Retina (tissue), 1 donor: ENCODE measurements at regions not wholly inside any gene's neighbourhood (a gene's known extent, or its start where the extent isn't known, plus 50 kb on each side); places are given as distances from the start of the nearest gene placed in this dataset.

Experiments
- DNase-seq: peaks from one replicate; pipeline ENCODE4 v3.0.0-alpha.2; 2016

DNA sequence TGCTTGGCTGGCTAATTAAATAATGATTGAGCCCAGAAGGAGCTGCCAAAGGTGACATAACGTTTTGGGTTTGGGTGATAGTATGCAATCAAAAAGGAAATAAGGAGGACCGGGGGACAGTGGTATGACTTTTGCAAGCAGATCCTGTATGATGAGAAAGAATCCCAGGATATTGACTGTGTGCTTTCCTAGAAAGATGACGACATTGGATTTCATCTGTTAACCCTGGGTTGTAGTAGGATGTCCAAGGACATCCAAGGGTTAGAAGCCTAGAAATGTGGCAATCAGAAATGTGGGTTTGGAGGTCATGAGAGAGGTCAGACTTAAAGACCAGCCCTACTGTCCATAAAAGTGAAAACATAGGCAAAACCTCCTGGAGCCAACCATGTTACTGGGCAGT, 50.3 kb upstream of the HMHB1 start:
- DNase-seq: no peak

DNA sequence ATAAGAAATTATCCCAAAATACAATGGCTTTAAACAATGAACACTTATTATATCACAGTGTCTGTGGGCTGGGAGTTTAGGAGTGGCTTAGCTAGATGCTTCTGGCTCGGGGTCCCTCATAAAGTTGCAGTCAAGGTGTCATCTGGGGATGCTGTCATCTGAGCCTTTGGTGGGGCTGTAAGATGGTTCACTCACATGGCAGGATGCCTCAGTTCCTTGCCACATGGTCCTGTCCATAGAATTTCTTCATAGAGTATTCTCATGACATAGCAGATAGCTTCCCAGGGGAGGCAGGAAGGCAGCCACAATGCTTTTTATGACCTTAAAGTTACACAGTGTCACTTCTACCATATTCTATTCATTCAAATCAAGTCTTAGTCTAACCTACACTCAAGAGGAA, 51.2 kb upstream of the HMHB1 start:
- DNase-seq: no peak

DNA sequence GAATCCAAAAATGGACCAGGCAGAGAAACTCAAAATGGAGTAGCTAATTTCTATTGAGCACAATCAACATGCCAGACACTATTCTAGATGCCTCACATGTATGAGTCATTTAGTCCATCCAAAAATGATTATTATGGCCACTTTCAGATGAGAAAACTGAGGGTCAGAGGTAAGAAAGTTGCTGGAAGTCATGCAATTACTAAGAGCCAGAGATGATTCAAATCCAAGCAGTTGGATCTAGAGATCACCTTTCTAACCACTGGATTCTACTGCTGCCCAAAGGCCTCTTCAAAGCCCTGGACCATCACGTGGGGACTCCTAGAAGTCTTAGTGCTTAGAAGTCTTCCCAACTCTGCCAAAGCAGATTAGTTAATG, 51.8 kb upstream of the HMHB1 start:
- no peak for DNase-seq

DNA sequence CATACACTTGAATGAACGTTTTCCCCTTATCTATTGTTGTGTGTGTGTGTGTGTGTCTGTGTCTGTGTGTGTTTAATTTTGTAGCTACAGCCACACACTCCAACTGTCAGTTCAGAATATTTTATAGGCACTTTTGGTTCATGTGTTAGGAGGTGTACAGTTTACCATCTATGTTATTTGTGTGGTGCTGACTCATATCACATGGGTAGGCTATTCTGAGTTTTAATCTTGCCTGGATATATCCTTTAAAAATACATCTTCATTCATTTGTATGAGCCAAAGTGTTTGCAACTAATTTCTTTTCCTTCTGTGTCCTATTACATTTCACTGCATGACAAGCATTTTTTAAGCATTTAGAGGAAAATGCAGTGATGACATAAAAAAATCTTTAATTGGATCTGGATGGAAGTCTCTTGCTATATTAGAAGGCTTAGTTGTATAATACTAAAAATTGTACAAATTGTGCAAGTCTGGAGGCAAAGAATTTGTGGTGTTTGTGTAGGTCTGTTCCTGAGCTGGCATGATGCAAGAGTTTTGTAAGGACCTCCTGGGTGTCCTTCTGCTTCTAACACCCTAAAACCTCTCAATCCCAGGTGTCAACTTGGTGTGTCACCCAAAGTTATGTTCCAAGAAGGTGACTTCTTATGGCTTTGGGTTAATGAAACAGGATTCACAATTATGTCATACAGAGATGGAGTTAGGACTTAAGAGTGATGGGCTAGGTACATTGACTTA, 52.4 kb upstream of the HMHB1 start:
- DNase-seq: no peak

DNA sequence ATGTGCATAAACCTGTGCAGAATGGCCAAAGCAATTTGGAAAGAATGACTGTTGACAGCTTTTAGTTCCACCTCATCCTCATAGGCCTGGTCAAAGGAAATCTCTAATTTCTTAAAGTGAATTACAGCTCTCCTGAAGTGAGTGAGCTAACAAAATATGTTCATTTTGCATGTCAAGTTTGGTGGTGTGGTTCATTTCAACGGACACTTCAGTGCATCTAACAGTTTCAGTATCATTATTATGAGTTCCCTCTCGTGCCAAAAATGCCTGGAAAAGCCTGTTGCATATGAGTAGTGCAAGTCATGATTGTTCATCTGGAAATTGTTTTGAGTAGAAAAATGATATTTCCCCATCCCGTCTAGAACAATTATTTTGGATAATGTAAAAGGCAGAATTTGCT, 53.2 kb upstream of the HMHB1 start:
- DNase-seq: no peak

DNA sequence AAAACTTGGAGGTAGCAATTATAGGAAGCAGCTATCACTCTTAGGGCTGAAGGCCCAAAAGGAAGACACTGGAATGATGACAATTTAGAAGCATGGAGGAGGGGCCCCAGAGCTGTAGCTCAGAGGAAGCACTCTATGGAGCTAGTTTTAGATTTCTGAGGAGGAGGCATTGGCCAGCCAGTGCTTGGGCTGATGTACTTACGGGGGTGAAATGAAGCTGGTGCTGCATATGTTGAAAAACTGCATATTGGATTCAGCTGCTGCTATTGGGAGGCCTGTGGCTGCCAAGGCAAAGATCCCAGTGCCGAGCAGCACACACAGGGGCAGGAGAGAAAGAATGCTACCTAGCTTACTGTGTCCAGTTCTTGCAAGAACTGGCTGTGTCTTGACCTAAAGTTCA, 53.9 kb upstream of the HMHB1 start:
- no peak for DNase-seq

DNA sequence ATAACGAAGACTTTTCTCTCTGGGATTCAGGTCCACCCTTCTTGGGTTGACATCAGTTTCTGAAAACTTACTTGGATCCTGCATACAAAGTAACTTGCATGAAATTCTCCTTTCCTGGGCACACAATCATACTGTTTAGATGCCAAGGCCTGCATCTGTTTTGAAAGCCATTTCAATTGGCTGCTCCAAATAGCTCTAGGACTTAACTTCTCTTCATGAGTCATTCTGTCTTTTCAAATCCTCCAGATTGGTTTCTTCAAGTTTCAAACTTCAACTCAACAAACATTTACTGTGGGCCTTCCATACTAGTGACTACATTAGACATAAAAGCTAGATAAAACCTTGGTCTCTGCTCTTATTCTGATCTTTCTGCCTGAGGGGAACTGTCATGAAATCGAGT, 54.8 kb upstream of the HMHB1 start:
- DNase-seq: no peak

DNA sequence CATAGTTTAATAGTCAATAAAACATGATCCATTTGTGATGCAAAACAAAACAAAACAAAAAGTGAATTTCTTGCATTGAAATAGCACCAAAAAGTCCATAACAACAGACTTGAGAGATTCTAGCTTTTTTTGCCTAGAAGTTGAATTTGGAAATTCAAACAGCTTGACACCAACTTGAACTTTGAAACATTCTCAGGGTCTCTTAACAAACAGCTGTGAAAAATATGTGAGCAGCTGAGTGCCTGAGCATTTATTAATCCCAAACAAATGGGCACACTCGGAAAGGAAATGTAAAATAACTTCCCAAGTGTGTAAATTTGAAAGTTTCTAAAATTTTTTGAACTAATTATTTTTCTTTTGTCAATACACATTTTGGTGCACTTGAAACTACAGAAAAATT, 56.0 kb upstream of the HMHB1 start:
- no peak for DNase-seq

DNA sequence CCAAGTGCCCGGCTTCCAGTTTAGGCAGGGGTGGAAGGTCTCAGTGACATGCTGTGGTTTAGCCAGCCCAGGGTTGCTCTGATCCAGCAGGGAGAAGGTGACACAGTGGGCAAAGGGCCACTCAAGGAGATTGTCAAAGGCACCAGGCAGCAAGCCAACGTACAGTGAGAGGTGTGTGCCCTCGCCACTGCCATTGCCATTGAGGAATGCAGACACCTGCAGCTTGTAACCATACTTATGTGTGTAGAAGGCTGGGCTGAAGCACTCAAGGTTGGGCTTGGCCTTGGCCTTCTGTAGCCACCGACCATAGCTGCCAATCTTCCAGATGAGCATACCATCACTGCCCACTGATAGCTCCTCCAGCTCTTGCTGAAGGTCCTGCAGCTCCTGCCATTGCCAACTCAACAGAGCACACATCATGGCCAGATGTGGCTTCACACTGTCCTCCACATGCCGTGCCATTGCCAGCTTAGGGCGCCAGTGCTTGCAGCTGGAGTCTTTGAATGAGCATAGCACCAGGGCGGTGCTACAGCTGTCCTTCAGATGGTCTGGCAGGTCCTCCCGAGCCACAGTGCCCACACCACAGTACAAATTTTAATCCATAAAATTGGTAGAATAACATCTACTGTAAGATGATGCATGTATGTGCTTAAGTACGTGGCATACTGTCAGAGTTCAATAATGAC, 59.7 kb upstream of the HMHB1 start:
- DNase-seq: no peak

DNA sequence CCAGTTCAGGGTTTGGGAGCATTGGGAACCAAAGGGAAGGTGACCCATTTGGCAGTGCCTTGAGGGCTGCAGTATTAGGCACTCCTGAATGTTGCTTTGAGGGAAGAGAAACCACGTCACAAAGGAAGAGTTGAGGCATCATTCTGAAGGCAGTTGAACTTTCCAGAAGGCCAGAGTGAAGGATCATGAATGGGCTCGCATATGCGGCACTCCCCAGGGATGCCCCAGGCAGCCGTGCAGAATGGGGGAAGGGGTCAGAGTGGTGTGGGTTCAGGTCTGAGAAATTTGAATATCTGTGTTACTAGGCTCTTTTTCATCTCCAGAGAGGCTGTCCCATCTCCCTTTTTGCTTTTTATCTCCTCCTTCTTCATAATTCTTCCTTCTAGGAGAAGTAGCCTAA, 60.6 kb upstream of the HMHB1 start:
- no peak for DNase-seq

DNA sequence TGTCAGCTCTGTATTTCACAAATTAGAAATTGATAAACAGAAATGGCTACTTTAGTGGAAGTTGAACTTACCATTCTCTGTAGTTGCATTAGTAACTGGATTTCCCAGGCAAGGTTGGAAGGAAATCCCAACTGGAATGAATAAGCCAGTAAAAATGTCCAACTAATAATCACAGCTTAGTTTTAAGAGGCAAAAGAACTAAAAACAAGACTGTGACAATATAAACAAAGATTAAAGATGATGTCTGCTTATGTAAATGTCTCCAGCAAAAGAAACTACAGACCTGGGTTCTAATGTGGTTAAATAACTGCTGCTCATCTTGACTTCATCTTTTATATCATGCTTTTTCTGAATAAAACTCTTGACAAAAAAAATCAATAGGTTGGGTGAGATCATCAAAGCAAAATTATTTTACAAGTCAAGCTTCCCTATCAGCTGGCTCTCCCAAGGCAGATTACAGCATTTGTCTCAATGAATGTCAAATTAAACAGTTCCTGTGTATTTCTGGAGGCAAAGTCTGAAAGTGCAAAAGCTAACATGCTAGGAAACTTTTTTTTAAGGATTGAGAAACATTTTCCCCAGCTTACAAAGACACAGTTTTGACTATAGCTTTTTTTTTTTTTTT, 62.3 kb upstream of the HMHB1 start:
- DNase-seq: no peak

DNA sequence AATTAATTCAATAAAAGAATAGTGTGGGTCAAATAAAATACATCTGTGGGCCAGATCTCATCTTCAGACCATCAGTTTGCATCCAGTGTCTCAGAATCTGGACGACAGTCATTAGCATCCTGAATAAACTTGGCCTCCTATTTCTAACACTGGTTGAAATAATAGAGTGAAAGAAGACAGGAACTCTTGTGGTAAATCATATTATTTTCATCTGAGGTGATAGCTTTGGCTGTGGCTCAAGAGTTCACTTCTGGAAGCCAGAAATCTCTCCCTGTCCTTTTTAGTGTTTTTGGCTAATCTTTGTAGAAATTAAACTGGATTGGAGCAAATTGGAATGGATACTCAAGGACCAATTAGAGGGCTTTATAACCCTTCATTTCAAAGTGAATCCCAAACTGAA, 63.4 kb upstream of the HMHB1 start:
- DNase-seq: no peak

DNA sequence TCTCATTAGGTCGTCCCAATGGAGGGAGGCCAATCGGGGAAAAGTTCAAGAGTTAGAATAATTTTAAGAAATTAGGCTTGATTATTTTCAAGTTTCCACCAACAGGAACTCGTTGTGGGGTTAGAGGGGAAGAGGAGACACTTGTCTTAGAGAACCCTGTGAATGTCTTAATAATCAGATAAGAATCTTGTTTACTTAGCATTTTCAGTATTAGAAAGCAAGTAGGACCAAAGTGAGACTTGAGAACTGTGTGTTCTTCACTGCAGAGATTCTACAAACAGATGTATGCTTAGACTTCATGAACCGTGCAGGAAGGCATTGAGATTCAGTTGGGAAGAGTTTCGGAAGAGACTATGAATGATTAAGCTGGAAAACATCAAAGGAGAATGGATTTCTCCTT, 69.0 kb upstream of the HMHB1 start:
- DNase-seq: no peak

DNA sequence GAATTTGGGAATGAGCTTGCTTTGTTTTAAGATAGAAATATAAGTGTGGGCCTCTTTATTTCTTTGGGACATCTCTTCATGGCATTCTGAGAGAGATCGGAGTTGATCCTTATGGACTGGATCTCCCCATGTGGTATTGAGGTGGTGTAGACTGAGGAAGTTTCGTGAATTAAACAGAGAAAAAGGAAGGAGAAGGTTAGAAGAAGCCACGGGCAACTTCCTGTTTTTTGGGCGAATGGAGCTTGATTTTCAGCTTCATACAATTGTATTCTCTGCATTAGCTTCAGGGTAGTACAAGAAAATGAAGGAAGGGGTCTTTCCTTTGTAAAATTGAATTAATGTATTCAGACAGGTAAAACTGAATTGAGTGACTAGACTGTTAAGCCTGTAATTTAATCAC, 70.5 kb upstream of the HMHB1 start:
- no peak for DNase-seq

DNA sequence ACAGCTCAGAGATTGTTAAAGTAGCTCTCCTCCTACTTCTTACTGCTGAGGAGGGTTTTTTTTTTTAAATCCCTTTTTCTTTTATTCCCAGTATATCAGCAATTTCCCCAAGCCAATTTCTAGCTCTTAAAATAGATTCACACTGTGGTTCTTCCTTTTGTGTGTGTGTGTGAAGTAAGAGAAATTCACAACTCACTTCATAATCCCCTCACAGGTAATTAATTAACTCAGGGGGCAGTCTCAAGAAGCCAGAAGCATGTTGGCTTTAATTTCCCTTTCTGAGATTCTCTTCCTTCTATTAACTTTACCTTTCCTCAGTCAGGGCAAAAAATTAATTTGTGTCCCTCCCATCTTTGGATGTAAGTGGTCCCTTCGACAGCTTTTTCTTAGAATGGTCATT, 71.0 kb upstream of the HMHB1 start:
- no peak for DNase-seq

DNA sequence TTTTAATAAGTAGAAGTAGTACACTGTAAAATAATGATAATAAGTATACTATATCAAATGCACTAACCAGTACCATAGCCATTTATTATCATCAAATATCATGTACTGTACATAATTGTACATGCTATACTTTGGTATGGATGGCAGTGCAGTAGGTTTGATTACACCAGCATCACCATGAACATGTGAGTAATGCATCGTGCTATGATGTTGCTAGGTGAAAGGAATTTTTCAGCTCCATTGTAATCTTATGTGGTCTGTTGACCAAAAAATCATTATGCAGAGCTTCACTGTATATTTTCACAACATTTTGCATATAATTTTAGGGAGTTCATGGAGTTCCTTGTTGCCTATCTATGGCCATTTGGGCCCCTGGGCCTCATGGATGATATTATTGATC, 72.2 kb upstream of the HMHB1 start:
- no peak for DNase-seq

DNA sequence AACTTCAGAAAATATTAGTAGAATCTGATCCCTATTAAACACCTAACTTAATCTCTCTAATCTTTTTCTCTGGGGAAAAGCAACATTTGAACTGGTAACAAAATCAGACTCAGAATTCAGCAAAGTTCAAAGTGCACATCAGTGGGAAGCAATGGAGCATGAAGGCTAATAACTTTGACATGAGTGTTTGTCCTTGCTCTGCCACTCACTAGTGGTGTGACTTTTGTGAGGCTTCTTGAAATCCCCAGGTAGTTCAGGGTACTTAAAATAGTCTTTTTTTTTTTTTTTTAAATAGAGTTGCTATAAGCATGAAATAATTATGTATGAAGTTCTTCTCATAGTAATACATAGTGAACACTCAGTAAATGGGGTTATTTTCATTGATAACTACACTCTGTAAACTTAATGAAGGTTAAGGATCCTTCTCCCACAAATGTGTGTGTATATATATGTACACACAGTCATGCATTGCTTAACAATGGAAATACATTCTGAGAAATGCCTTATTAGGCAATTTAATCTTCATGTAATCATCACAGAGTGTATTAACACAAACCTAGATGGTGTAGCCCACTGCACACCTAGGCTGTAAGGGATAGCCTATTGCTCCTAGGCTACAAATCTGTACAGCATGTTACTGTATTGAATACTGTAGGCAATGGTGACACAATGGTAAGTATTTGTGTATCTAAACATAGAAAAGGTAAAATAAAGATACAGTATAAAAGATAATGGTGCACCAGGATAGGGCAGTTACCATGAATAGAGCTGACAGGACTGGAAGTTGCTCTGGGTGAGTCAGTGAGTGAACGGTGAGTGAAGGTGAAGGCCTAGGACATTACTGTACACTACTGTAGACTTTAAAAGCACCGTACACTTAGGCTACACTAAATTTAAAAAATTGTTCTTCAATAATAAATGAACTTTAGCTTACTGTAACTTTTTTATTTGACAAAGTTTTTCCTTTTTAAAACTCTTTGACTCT, 73.3 kb upstream of the HMHB1 start:
- DNase-seq: no peak

DNA sequence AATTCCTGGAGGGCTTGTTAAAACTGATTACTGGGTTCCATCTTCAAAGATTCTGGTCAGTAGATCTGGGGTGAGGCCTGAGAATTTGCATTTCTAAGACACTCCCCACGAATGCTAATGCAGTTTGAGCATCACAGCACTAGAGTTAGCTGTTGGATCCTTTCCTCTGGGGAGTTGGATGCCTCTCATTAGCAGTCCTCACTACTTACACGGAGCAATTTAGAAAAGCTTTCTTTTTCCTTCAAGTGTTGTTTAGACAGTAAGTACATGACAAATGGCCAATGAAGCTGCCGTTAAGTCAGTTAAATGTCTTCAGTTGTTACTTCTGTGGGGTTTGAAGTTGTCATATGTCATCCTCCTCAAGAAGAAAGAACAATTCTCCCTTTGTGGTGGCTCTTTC, 74.9 kb upstream of the HMHB1 start:
- no peak for DNase-seq

DNA sequence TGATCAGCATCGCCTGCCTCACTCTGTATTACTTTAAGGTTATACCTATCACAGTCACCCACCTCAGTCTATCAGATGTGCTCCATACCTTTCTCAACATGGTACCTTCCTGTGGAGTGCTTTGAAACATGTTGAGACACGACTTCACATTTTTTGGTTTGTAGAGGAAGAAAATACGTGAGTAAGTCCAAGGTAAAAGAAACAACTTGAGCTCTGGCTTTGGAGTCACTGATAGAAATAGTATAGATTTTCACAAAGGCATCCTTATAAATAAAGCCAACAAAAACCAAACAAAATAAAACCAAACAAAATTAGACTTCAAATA, 77.5 kb upstream of the HMHB1 start:
- DNase-seq: no peak

DNA sequence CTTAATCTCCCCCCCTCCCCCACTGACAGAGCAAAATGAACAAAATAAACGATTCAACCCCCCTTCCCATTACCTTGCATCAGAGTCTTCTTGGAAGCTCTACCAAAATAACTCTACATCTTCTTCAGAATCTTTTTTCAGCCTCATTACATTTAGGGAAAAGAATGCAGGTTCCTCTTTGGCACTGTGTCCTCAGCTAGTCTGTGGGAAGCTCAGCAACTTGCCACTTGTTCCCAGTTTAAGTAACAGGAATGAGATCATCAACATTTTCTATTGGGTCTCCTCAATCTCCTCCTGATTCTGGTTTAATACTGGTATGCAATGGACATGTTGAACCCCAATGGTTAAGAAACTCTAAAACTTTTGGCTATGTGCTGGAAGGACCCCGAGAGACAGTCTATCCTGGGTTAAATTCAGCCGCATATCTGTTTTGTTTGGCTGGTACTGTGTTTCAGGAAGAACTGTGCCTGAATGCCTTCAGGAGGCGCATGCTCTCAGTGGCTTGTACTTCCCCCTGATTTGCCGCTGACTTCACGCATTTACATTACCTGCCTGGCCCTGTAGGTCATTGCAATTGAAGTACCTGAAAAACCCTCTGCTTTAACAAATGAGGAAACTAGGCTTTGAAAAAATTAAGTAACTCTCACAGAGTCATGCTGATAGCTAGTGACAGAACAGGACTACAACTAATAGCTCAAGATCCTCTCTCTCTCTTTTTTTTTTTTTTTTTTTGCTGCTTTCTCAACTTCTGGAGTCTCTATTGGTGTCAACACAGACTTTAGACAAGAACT, 78.1 kb upstream of the HMHB1 start:
- no peak for DNase-seq

DNA sequence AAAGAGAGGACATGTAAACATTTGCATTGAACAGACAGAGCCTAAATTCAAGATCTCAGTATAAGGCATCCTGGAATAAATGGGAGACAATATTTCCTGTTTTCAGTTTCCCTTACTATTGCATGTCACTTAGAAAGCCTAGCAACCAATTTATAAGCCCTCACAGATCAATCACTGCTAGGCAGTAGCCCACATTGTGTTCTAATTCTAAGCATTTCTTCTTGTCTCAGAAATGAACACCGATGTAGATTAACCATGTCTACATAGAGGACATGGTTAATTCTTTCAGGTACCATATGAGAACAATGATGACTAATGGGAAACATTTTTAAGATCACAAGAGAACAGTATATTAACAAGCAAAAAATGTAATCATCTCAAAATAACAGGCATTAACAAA, 79.6 kb upstream of the HMHB1 start:
- DNase-seq: no peak

DNA sequence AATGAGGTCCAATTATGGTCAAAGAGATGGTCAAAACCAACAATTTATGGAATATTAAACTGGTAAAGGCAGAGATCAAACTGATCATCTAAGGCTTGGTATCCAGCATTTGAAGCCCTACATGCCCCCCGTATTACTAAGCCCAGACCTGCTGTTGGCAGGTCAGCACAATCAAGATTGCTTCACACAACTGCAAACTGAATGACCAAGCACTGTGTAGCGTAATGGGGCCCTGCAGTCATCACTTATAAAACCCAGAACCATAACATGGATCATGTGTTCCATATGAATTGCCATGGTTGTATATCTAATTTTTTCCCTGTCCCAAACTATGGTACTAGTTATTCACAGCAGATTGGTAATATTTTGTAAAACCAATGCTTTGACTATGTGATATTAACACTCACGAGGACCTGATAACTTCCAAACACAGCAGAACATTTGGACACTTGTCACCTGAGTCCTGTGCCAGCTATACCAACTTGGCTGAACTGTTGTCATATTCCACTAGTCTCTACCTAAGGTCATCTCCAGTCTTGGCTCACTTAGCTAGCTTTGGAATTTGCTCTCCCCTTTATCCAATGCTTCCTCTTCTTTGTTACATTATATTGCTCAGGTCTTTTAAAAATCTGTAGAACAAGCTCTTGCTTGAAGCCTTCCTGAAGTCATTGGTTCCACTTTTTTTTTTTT, 81.7 kb upstream of the HMHB1 start:
- DNase-seq: no peak
